ENCODE measurements at regions not wholly inside any gene's neighbourhood (a gene's known extent, or its start where the extent isn't known, plus 50 kb on each side); places are given as distances from the start of the nearest gene placed in this dataset.

DNA sequence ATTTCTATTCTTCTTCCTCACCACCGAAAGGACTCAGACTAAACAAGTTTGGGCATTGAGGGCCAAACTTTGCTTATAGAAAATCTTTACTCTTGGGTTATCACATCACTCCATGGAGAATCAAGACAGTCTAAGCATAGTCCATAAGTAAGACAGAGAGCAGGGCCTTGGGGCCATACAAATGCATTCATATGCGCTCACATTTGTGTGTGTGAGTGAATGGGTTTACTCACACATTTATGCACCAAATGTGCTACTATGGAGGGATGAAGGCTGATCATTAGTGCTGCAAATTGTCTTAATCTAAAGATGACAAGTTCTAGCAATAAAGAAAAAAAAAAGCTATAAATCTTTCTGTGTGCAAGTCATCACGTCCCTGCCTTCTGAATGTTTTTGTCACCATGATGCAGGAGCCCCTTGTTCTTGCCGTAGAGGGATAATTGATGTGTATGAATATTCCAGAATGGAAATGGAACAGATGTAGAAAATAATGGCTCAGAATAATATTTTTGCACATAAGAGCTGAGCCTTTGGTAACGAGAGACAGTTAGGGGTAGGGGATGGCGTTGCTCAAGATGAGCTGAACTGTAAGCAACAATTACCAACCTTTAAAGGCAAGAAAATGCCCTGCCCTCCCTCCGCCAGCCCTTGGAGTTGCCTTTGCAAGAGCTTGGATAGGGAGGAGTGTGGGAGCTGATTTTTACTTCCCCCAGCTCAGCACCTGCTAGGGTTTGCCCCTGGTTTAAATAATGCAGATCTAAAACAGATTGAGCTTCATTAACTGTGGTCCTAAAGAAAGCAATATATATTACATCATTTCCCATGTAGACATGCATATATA is 52.3 kb upstream of the IKBKE start:
- ChIA-PET CTCF (interaction anchor here (0.9 to 1.4 kb wide), 3 partner anchors 10 to 61 kb away, joined by 3 to 5 read pairs (median 4); no protein-coding TSS in a partner anchor), POLR2A (no interaction called here)
- no peak overlapping the region for H3K4me3 ChIP-seq
- no peak overlapping the region for H3K4me2 ChIP-seq
- H3K27ac ChIP-seq, result no peak overlapping the region
- 92% methylated on average over 7 of the region's 7 CpGs for WGBS (ENCODE audit: missing lambda C conversion rate)
- DNase-seq (ENCODE audit: low read depth in 1 of 2, low spot score in 1 of 2) (no peak), FAIRE-seq (no peak), ATAC-seq (no peak)
- no peaks in the 10 kb centered on the region for H3K9me3 ChIP-seq
- H3K4me1 ChIP-seq, result 0 out of 3 replicates have a peak, but pooled peaks cover 3% of the 10 kb centered on the region
- TF ChIP-seq, protein P1, sequence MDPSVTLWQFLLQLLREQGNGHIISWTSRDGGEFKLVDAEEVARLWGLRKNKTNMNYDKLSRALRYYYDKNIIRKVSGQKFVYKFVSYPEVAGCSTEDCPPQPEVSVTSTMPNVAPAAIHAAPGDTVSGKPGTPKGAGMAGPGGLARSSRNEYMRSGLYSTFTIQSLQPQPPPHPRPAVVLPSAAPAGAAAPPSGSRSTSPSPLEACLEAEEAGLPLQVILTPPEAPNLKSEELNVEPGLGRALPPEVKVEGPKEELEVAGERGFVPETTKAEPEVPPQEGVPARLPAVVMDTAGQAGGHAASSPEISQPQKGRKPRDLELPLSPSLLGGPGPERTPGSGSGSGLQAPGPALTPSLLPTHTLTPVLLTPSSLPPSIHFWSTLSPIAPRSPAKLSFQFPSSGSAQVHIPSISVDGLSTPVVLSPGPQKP (IDR thresholded peaks at IDR 0.05; ENCODE audit: low read depth, low read length), result no peak
- TF ChIP-seq HOXA7 (CRISPR knock-in tag; IDR thresholded peaks at IDR 0.05), result no peak
- TF ChIP-seq, protein P2, sequence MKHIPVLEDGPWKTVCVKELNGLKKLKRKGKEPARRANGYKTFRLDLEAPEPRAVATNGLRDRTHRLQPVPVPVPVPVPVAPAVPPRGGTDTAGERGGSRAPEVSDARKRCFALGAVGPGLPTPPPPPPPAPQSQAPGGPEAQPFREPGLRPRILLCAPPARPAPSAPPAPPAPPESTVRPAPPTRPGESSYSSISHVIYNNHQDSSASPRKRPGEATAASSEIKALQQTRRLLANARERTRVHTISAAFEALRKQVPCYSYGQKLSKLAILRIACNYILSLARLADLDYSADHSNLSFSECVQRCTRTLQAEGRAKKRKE (CRISPR knock-in tag; IDR thresholded peaks at IDR 0.05; ENCODE audit: low read depth), result no peak
- no peak for TF ChIP-seq TFCP2L1 (CRISPR knock-in tag; IDR thresholded peaks at IDR 0.05)
- no peak for TF ChIP-seq KDM1A (IDR thresholded peaks at IDR 0.05; ENCODE audit: low read depth)
- no peak for TF ChIP-seq CBX2 (IDR thresholded peaks at IDR 0.05; ENCODE audit: borderline replicate concordance, low read depth)
- TF ChIP-seq, protein P3, sequence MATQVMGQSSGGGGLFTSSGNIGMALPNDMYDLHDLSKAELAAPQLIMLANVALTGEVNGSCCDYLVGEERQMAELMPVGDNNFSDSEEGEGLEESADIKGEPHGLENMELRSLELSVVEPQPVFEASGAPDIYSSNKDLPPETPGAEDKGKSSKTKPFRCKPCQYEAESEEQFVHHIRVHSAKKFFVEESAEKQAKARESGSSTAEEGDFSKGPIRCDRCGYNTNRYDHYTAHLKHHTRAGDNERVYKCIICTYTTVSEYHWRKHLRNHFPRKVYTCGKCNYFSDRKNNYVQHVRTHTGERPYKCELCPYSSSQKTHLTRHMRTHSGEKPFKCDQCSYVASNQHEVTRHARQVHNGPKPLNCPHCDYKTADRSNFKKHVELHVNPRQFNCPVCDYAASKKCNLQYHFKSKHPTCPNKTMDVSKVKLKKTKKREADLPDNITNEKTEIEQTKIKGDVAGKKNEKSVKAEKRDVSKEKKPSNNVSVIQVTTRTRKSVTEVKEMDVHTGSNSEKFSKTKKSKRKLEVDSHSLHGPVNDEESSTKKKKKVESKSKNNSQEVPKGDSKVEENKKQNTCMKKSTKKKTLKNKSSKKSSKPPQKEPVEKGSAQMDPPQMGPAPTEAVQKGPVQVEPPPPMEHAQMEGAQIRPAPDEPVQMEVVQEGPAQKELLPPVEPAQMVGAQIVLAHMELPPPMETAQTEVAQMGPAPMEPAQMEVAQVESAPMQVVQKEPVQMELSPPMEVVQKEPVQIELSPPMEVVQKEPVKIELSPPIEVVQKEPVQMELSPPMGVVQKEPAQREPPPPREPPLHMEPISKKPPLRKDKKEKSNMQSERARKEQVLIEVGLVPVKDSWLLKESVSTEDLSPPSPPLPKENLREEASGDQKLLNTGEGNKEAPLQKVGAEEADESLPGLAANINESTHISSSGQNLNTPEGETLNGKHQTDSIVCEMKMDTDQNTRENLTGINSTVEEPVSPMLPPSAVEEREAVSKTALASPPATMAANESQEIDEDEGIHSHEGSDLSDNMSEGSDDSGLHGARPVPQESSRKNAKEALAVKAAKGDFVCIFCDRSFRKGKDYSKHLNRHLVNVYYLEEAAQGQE (IDR thresholded peaks at IDR 0.05), result no peak
- no peak for TF ChIP-seq POLR2AphosphoS2 (conservative IDR thresholded peaks at IDR 0.05; ENCODE audit: low read length)
- no peak for TF ChIP-seq RCOR1 (IDR thresholded peaks at IDR 0.05; ENCODE audit: low read depth, low read length)
- TF ChIP-seq HEYL (CRISPR knock-in tag; IDR thresholded peaks at IDR 0.05), result no peak
- TF ChIP-seq EP300 (IDR thresholded peaks at IDR 0.05), result no peak
- no peak for TF ChIP-seq ZSCAN20 (CRISPR knock-in tag; IDR thresholded peaks at IDR 0.05)
- no peak for TF ChIP-seq CEBPB (IDR thresholded peaks at IDR 0.05)

DNA sequence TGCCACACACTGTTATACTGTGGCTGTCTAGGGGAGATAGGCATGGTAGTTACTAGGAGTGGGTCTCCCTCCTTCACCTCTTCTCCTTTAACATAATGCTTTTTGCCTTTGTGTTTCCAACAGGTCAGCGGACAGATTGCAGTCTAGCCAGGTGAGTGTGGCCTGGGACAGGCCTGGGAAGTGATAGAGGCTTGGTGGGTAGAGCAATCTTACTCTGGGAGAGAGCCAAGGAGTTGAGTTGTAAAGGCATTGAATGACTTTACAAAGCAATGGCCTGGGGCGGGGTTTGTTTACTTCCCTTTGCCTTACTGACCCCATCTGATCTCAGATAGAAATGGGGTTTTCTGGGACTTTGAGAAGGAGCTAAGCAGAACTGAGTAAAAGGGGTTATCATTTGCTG is 51.0 kb upstream of the IKBKE start:
- 87% methylated on average over 2 of the region's 2 CpGs for WGBS (ENCODE audit: missing lambda C conversion rate)
- ATAC-seq, result no peak

More for the DNA sequence above, 51.0 kb upstream of the IKBKE start:
- ChIA-PET POLR2A (no interaction called here), CTCF (interaction anchor here (0.8 to 0.9 kb wide), 2 partner anchors 9 kb away, joined by 4 to 5 read pairs; no protein-coding TSS in a partner anchor)
- Histone ChIP-seq H3K4me3 (no peak overlapping the region), H3K4me2 (no peak overlapping the region), H3K9me3 (no peaks in the 10 kb centered on the region), H3K4me1 (0 out of 3 replicates have a peak, but pooled peaks cover 3% of the 10 kb centered on the region), H3K27ac (no peak overlapping the region)
- DNase-seq (ENCODE audit: low read depth in 1 of 2, low spot score in 1 of 2), result no peak
- TF ChIP-seq CHD4 (IDR thresholded peaks at IDR 0.05; ENCODE audit: borderline replicate concordance) (no peak), ZFP36 (IDR thresholded peaks at IDR 0.05; ENCODE audit: borderline replicate concordance, partially characterized antibody) (no peak), POLR2A (IDR thresholded peaks at IDR 0.05; ENCODE audit: low read length) (no peak)
- TF ChIP-seq, protein P4, sequence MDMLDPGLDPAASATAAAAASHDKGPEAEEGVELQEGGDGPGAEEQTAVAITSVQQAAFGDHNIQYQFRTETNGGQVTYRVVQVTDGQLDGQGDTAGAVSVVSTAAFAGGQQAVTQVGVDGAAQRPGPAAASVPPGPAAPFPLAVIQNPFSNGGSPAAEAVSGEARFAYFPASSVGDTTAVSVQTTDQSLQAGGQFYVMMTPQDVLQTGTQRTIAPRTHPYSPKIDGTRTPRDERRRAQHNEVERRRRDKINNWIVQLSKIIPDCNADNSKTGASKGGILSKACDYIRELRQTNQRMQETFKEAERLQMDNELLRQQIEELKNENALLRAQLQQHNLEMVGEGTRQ (IDR thresholded peaks at IDR 0.05), result no peak
- FAIRE-seq, result no peak
